ENCODE measurements at regions not wholly inside any gene's neighbourhood (a gene's known extent, or its start where the extent isn't known, plus 50 kb on each side); places are given as distances from the start of the nearest gene placed in this dataset.

GRCh38 chr13:79834876-79835275 lies 353.9 kb downstream of the NDFIP2 start:
- Histone ChIP-seq H3K9me2 (ENCODE audit: insufficient read depth) (no peaks in the 10 kb centered on the region), H3K36me3 (ENCODE audit: control insufficient read depth in 1 of 2, insufficient read depth in 2 of 2, low read length in 2 of 2) (no peaks in the 10 kb centered on the region), H3K79me2 (ENCODE audit: insufficient read depth, low read length) (no peaks in the 10 kb centered on the region), H3K9ac (ENCODE audit: low read length) (no peak overlapping the region), H3K4me2 (ENCODE audit: low read length) (no peak overlapping the region), H3K4me3 (replicated peaks in 1 of 2; ENCODE audit: low read depth in 1 of 2, low read length in 2 of 2) (no peak overlapping the region), H4K20me1 (ENCODE audit: insufficient read depth) (no peaks in the 10 kb centered on the region), H2AFZ (ENCODE audit: low read depth, low read length, poor library complexity, severe bottlenecking) (no peak overlapping the region), H3K27me3 (ENCODE audit: insufficient read depth, low read length) (no peaks in the 10 kb centered on the region), H3K4me1 (ENCODE audit: control insufficient read depth in 1 of 2, insufficient read depth in 2 of 2, low read length in 2 of 2) (no peaks in the 10 kb centered on the region), H3K27ac (ENCODE audit: low read depth, low read length) (no peak overlapping the region), H3K9me3 (ENCODE audit: control insufficient read depth in 1 of 2, insufficient read depth in 1 of 2, low read depth in 1 of 2, low read length in 2 of 2) (no peaks in the 10 kb centered on the region)
- ChIA-PET CTCF (no interaction called here), RAD21 (ENCODE audit: low non-redundant PET in 1 of 2, low total read pairs in 2 of 2, uncharacterized antibody in 2 of 2, unreplicated experiment in 2 of 2) (no interaction called here), POLR2A (no interaction called here)
- intact Hi-C loops (cut with micrococcal nuclease), result no loop called here
- TF ChIP-seq SRF (IDR thresholded peaks at IDR 0.05; ENCODE audit: low read depth), result no peak
- no peak for TF ChIP-seq FOSL1 (IDR thresholded peaks at IDR 0.05; ENCODE audit: low read depth)
- no peak for TF ChIP-seq SP1 (IDR thresholded peaks at IDR 0.05; ENCODE audit: low read depth)
- no peak for TF ChIP-seq POLR2A (IDR thresholded peaks at IDR 0.05; ENCODE audit: borderline replicate concordance, extremely low read depth, insufficient read depth, insufficient read length)
- no peak for TF ChIP-seq ZNF274 (IDR thresholded peaks at IDR 0.05; ENCODE audit: low read depth, low read length)
- TF ChIP-seq EZH2 (IDR thresholded peaks at IDR 0.05), result no peak
- no peak for TF ChIP-seq JUND (IDR thresholded peaks at IDR 0.05)
- TF ChIP-seq REST (IDR thresholded peaks at IDR 0.05; ENCODE audit: low read depth), result no peak
- no peak for TF ChIP-seq CTCF (IDR thresholded peaks at IDR 0.05 in 2 of 3, conservative IDR thresholded peaks at IDR 0.05 in 1 of 3; ENCODE audit: borderline replicate concordance in 1 of 3, insufficient read depth in 1 of 3, low read depth in 2 of 3, low read length in 2 of 3)
- TF ChIP-seq ZFX (IDR thresholded peaks at IDR 0.05), result no peak
- no peak for TF ChIP-seq ZBTB33 (IDR thresholded peaks at IDR 0.05; ENCODE audit: extremely low read depth, insufficient replicate concordance, low read length)
- TF ChIP-seq CEBPB (IDR thresholded peaks at IDR 0.05; ENCODE audit: low read depth), result no peak
- TF ChIP-seq EGR1 (IDR thresholded peaks at IDR 0.05; ENCODE audit: low read depth), result no peak
- no peak for TF ChIP-seq TCF7L2 (IDR thresholded peaks at IDR 0.05; ENCODE audit: borderline replicate concordance, extremely low read depth, insufficient read depth, insufficient read length)
- TF ChIP-seq RAD21 (IDR thresholded peaks at IDR 0.05; ENCODE audit: low read depth), result no peak
- no peak for TF ChIP-seq EZH2phosphoT487 (IDR thresholded peaks at IDR 0.05; ENCODE audit: borderline replicate concordance)
- no peak for TF ChIP-seq ELF1 (IDR thresholded peaks at IDR 0.05; ENCODE audit: borderline replicate concordance, low read depth)
- BruUV-seq (replicated peaks), result no TSS peak
- ATAC-seq (no peak), DNase-seq (ENCODE audit: low read depth, low spot score) (no peak)
